ENCODE measurements at regions not wholly inside any gene's neighbourhood (a gene's known extent, or its start where the extent isn't known, plus 50 kb on each side); places are given as distances from the start of the nearest gene placed in this dataset.

DNA sequence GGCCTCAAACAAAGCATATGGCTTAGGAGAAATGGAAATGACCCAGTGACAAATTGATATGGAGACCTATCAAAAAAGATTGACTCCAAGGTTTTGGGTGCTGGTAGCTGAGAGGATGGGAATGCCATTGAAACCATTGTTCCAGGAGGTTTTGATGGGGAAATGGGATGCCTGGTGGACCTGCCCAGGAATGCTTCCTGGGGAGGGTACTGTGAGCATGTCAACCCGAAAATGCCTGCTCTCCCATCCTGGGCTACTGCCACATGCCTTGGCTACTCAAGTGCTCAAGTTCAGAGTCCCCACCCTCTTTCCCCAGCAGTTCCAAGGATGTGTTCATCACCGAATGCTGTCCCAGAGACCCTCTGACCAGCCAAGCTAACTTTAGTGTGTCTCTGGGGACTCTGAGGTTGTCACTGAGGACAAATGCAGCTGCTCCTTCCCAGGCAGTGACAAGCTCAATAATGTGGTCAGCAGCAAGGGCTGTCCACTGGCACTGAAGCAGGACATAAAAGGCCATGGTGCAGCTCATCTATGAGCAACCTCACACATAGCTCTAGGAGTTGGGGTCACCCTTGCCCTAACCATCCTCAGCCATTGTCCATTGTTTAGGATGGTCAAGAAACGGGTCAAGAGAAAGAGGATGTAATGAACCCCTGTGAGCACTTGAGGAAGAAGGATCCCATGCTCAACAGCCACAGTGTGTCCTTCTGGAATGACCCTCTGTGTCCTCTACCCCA, 83.7 kb downstream of the TRIM29 start:
- peaks cover 8% of the 10 kb centered on the region for H3K27me3 ChIP-seq (replicated peaks; ENCODE audit: insufficient read depth)
- TF ChIP-seq EZH2 (IDR thresholded peaks at IDR 0.05; ENCODE audit: insufficient read depth, poor library complexity, severe bottlenecking), result no peak
- no peak for TF ChIP-seq EZH2phosphoT487 (IDR thresholded peaks at IDR 0.05; ENCODE audit: insufficient read depth, low read depth)
- no peak for DNase-seq

GRCh38 chr11:120052196-120052775, 85.6 kb downstream of the TRIM29 start:
- Histone ChIP-seq H4K20me1 (ENCODE audit: insufficient read depth) (no peaks in the 10 kb centered on the region), H3K27ac (no peak overlapping the region), H3K9me3 (ENCODE audit: low read depth) (no peaks in the 10 kb centered on the region), H3K4me3 (no peak overlapping the region), H3K9ac (no peak overlapping the region), H3K36me3 (ENCODE audit: low read depth) (no peaks in the 10 kb centered on the region), H3K27me3 (replicated peaks; ENCODE audit: insufficient read depth) (peaks cover 3% of the 10 kb centered on the region), H3K4me2 (ENCODE audit: unreplicated experiment) (no peak overlapping the region), H3K9me2 (ENCODE audit: insufficient read depth) (no peaks in the 10 kb centered on the region), H3F3A (ENCODE audit: insufficient read depth) (no peaks in the 10 kb centered on the region), H3K4me1 (ENCODE audit: insufficient read depth) (no peaks in the 10 kb centered on the region), H2AFZ (no peak overlapping the region), H3K79me2 (ENCODE audit: insufficient read depth) (no peaks in the 10 kb centered on the region)
- TF ChIP-seq EZH2phosphoT487 (IDR thresholded peaks at IDR 0.05; ENCODE audit: insufficient read depth, low read depth), result no peak
- TF ChIP-seq EZH2 (IDR thresholded peaks at IDR 0.05; ENCODE audit: insufficient read depth, poor library complexity, severe bottlenecking), result no peak
- DNase-seq, result no peak
- in situ Hi-C loops (cut with MboI), result no loop called here
- WGBS, 2 experiments (ENCODE audit: low coverage in 1 of 2, low lambda C conversion rate in 2 of 2, missing lambda C conversion rate in 2 of 2), result 44 to 47% methylated on average over 6 of the region's 6 CpGs

More for the DNA sequence above, 83.7 kb downstream of the TRIM29 start:
- Histone ChIP-seq H3K9me2 (ENCODE audit: insufficient read depth) (no peaks in the 10 kb centered on the region), H3K9me3 (ENCODE audit: low read depth) (no peaks in the 10 kb centered on the region), H3K79me2 (ENCODE audit: insufficient read depth) (no peaks in the 10 kb centered on the region), H3K27ac (no peak overlapping the region), H3K9ac (no peak overlapping the region), H4K20me1 (ENCODE audit: insufficient read depth) (no peaks in the 10 kb centered on the region), H3K4me1 (ENCODE audit: insufficient read depth) (no peaks in the 10 kb centered on the region), H3F3A (ENCODE audit: insufficient read depth) (no peaks in the 10 kb centered on the region), H3K4me3 (no peak overlapping the region), H2AFZ (no peak overlapping the region), H3K36me3 (ENCODE audit: low read depth) (no peaks in the 10 kb centered on the region), H3K4me2 (ENCODE audit: unreplicated experiment) (no peak overlapping the region)
- in situ Hi-C loops (cut with MboI), result no loop called here
- 12 to 16% methylated on average over 3 of the region's 3 CpGs for WGBS, 2 experiments (ENCODE audit: low coverage in 1 of 2, low lambda C conversion rate in 2 of 2, missing lambda C conversion rate in 2 of 2)

GRCh38 chr11:120044011-120044675, 93.8 kb downstream of the TRIM29 start:
- Histone ChIP-seq H3K4me2 (ENCODE audit: unreplicated experiment) (no peak overlapping the region), H3K79me2 (ENCODE audit: insufficient read depth) (no peaks in the 10 kb centered on the region), H3K9ac (no peak overlapping the region), H3K4me3 (no peak overlapping the region), H3K36me3 (ENCODE audit: low read depth) (no peaks in the 10 kb centered on the region), H3F3A (ENCODE audit: insufficient read depth) (no peaks in the 10 kb centered on the region), H4K20me1 (ENCODE audit: insufficient read depth) (no peaks in the 10 kb centered on the region), H3K27me3 (replicated peaks; ENCODE audit: insufficient read depth) (peaks cover 19% of the 10 kb centered on the region), H2AFZ (no peak overlapping the region), H3K9me3 (ENCODE audit: low read depth) (peaks cover 3% of the 10 kb centered on the region), H3K27ac (no peak overlapping the region), H3K9me2 (ENCODE audit: insufficient read depth) (no peaks in the 10 kb centered on the region), H3K4me1 (ENCODE audit: insufficient read depth) (no peaks in the 10 kb centered on the region)
- 22 to 37% methylated on average over 1 of the region's 1 CpG for WGBS, 2 experiments (ENCODE audit: low coverage in 1 of 2, low lambda C conversion rate in 2 of 2, missing lambda C conversion rate in 2 of 2)
- no peak for DNase-seq
- TF ChIP-seq EZH2phosphoT487 (IDR thresholded peaks at IDR 0.05; ENCODE audit: insufficient read depth, low read depth), result no peak
- TF ChIP-seq EZH2 (IDR thresholded peaks at IDR 0.05; ENCODE audit: insufficient read depth, poor library complexity, severe bottlenecking), result no peak
- in situ Hi-C loops (cut with MboI), result no loop called here

DNA sequence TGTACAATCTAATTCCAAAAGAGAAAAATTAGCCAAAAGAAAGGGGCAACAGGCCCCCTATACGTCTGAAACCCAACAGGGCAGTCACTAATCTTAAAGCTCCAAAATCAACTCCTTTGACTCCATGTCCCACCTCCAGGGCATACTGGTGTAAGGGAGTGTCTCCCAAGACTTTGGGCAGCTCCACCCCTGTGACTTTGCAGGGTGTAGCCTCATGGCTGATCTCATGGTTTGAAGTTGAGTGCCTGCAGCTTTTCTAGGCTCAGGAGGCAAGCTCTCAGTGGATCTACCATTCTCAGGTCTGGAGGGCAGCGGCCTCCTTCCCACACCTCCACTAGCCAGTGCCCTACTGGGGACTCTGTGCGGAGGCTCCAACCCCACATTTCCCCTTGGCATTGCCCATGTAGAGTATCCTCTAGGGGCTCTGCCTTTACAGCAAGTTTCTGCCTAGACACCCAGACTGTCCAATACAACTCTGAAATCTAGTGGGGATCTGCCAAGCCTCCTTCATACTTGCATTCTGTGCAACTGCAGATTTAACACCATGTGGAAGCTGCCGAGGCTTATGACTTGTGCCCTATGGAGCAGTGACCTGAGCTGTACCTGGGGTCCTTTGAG, 94.5 kb downstream of the TRIM29 start:
- Histone ChIP-seq H3K79me2 (ENCODE audit: insufficient read depth) (no peaks in the 10 kb centered on the region), H2AFZ (no peak overlapping the region), H3K9me2 (ENCODE audit: insufficient read depth) (no peaks in the 10 kb centered on the region), H4K20me1 (ENCODE audit: insufficient read depth) (no peaks in the 10 kb centered on the region), H3K4me1 (ENCODE audit: insufficient read depth) (no peaks in the 10 kb centered on the region), H3K36me3 (ENCODE audit: low read depth) (no peaks in the 10 kb centered on the region), H3K4me2 (ENCODE audit: unreplicated experiment) (no peak overlapping the region), H3F3A (ENCODE audit: insufficient read depth) (no peaks in the 10 kb centered on the region), H3K27ac (no peak overlapping the region), H3K27me3 (replicated peaks; ENCODE audit: insufficient read depth) (peaks cover 23% of the 10 kb centered on the region), H3K4me3 (no peak overlapping the region), H3K9ac (no peak overlapping the region), H3K9me3 (ENCODE audit: low read depth) (peaks cover 3% of the 10 kb centered on the region)
- no peak for TF ChIP-seq EZH2 (IDR thresholded peaks at IDR 0.05; ENCODE audit: insufficient read depth, poor library complexity, severe bottlenecking)
- TF ChIP-seq EZH2phosphoT487 (IDR thresholded peaks at IDR 0.05; ENCODE audit: insufficient read depth, low read depth), result no peak
- DNase-seq, result no peak
- in situ Hi-C loops (cut with MboI), result no loop called here
- 24 to 33% methylated on average over 4 of the region's 4 CpGs for WGBS, 2 experiments (ENCODE audit: low coverage in 1 of 2, low lambda C conversion rate in 2 of 2, missing lambda C conversion rate in 2 of 2)

Data from GM23248 (cell line).